HepG2 (cell line): ENCODE measurements at regions not wholly inside any gene's neighbourhood (a gene's known extent, or its start where the extent isn't known, plus 50 kb on each side); places are given as distances from the start of the nearest gene placed in this dataset.

Source experiments
- ASH2L ChIP-seq: fragments of 300-600, 200-600 bp; sonication (generic); IDR thresholded peaks from 2 replicates; pipeline ENCODE4 v1.7.0; 2017; ENCODE audit warnings: low read depth, mild to moderate bottlenecking, moderate library complexity, mixed read lengths, low read length; ENCODE audit not compliant: insufficient read length
- ESRRA ChIP-seq: sonication (generic); formaldehyde crosslinking; IDR thresholded peaks from 2 replicates; pipeline ENCODE4 v1.5.1; 2020; ENCODE audit warnings: mild to moderate bottlenecking, low read depth, missing genetic modification reagents
- FOSL1 ChIP-seq: sonication (generic); formaldehyde crosslinking; IDR thresholded peaks from 2 replicates; pipeline ENCODE4 v1.9.0; 2021; ENCODE audit warnings: missing genetic modification reagents, borderline replicate concordance
- HIVEP1 ChIP-seq: sonication (generic); formaldehyde crosslinking; IDR thresholded peaks from 2 replicates; pipeline ENCODE4 v1.4.0; 2020; ENCODE audit warnings: mild to moderate bottlenecking, missing genetic modification reagents
- HMG20A ChIP-seq: IDR thresholded peaks from 2 replicates; pipeline ENCODE4 v1.6.1; 2016; ENCODE audit warnings: borderline replicate concordance
- PPARG ChIP-seq: conservative IDR thresholded peaks from 2 replicates; pipeline ENCODE4 v1.6.1; 2016; ENCODE audit warnings: missing biosample characterization, missing genetic modification reagents
- SETDB1 ChIP-seq: sonication (generic); formaldehyde crosslinking; IDR thresholded peaks from 2 replicates; pipeline ENCODE4 v1.5.1; 2020; ENCODE audit warnings: missing genetic modification reagents, mild to moderate bottlenecking, borderline replicate concordance
- SIN3B ChIP-seq: fragments of 150-350 bp; IDR thresholded peaks from 2 replicates; pipeline ENCODE4 v1.6.1; 2014; ENCODE audit warnings: low read length
- SKI ChIP-seq: fragments of 450-650 bp; IDR thresholded peaks from one replicate; pipeline ENCODE4 v1.6.1; 2018; ENCODE audit warnings: mild to moderate bottlenecking; ENCODE audit not compliant: partially characterized antibody
- ZNF44 ChIP-seq: sonication (generic); formaldehyde crosslinking; IDR thresholded peaks from 2 replicates; pipeline ENCODE4 v1.5.1; 2020; ENCODE audit warnings: mild to moderate bottlenecking, missing genetic modification reagents
- TF ChIP-seq, protein P1 (sequence below): sonication (generic); formaldehyde crosslinking; IDR thresholded peaks from 2 replicates; pipeline ENCODE4 v1.5.0; 2020; ENCODE audit warnings: mild to moderate bottlenecking, missing genetic modification reagents, moderate library complexity
- TF ChIP-seq, protein P2 (sequence below): sonication (generic); formaldehyde crosslinking; IDR thresholded peaks from 2 replicates; pipeline ENCODE4 v1.5.0; 2020; ENCODE audit warnings: missing genetic modification reagents, mild to moderate bottlenecking, borderline replicate concordance

DNA sequence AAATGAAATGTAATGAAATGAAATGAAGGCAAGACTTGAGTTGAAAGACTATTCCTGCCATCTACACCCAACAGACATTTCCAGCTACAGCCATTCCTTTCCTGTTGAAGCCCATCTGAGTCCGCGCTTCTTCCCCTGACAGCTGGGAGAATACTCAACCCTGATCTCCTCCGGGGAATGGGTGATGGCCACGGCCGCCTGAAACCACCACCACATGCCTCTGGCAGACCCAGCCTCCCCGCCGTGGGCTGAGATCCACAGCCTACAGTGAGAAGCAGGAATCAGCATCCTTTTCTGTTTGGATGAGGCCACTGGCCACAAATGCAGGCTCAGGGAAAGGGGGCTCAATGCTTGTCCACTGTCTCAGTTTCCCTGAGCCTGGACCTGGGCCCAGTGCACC, 130.3 kb downstream of the NCOR2 start:
- no peak for TF ChIP-seq SIN3B
- TF ChIP-seq, protein P1, sequence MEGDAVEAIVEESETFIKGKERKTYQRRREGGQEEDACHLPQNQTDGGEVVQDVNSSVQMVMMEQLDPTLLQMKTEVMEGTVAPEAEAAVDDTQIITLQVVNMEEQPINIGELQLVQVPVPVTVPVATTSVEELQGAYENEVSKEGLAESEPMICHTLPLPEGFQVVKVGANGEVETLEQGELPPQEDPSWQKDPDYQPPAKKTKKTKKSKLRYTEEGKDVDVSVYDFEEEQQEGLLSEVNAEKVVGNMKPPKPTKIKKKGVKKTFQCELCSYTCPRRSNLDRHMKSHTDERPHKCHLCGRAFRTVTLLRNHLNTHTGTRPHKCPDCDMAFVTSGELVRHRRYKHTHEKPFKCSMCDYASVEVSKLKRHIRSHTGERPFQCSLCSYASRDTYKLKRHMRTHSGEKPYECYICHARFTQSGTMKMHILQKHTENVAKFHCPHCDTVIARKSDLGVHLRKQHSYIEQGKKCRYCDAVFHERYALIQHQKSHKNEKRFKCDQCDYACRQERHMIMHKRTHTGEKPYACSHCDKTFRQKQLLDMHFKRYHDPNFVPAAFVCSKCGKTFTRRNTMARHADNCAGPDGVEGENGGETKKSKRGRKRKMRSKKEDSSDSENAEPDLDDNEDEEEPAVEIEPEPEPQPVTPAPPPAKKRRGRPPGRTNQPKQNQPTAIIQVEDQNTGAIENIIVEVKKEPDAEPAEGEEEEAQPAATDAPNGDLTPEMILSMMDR (CRISPR knock-in tag) = no peak
- no peak for TF ChIP-seq HMG20A (CRISPR knock-in tag)
- TF ChIP-seq ASH2L = no peak
- TF ChIP-seq HIVEP1 (CRISPR knock-in tag) = no peak
- TF ChIP-seq SETDB1 (CRISPR knock-in tag) = no peak
- TF ChIP-seq SKI = no peak
- TF ChIP-seq ZNF44 = no peak
- TF ChIP-seq ESRRA (CRISPR knock-in tag) = no peak
- TF ChIP-seq PPARG (CRISPR knock-in tag) = no peak
- no peak for TF ChIP-seq FOSL1 (CRISPR knock-in tag)
- TF ChIP-seq, protein P2, sequence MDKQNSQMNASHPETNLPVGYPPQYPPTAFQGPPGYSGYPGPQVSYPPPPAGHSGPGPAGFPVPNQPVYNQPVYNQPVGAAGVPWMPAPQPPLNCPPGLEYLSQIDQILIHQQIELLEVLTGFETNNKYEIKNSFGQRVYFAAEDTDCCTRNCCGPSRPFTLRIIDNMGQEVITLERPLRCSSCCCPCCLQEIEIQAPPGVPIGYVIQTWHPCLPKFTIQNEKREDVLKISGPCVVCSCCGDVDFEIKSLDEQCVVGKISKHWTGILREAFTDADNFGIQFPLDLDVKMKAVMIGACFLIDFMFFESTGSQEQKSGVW (CRISPR knock-in tag) = no peak
